ENCODE measurements at regions not wholly inside any gene's neighbourhood (a gene's known extent, or its start where the extent isn't known, plus 50 kb on each side); places are given as distances from the start of the nearest gene placed in this dataset.

GRCh38 chr13:104045907-104046306 lies 979.7 kb upstream of the SLC10A2 start:
- H3K79me2 ChIP-seq (ENCODE audit: insufficient read depth, low read depth, low read length) = no peaks in the 10 kb centered on the region
- no peaks in the 10 kb centered on the region for H4K20me1 ChIP-seq (ENCODE audit: insufficient read depth, low read length)
- H3K4me2 ChIP-seq (ENCODE audit: low read length) = no peak overlapping the region
- H3K4me3 ChIP-seq (ENCODE audit: low read depth, low read length, poor library complexity, severe bottlenecking) = no peak overlapping the region
- no peak for DNase-seq (ENCODE audit: low spot score)
- H2AFZ ChIP-seq (ENCODE audit: low read length) = no peak overlapping the region
- TF ChIP-seq CTCF (conservative IDR thresholded peaks at IDR 0.05; ENCODE audit: low read length) (no peak), EZH2phosphoT487 (IDR thresholded peaks at IDR 0.05; ENCODE audit: borderline replicate concordance, low read depth, low read length) (no peak)
- H3K9me2 ChIP-seq (ENCODE audit: insufficient read depth, low read length) = no peaks in the 10 kb centered on the region
- H3K9me3 ChIP-seq (ENCODE audit: low read length) = no peaks in the 10 kb centered on the region
- H3K27ac ChIP-seq (ENCODE audit: low read depth, low read length, poor library complexity, severe bottlenecking) = no peak overlapping the region
- no peaks in the 10 kb centered on the region for H3K36me3 ChIP-seq (ENCODE audit: insufficient read depth, low read length)
- intact Hi-C loops (cut with micrococcal nuclease; ENCODE audit: unreplicated experiment) = no loop called here
- ChIA-PET CTCF (ENCODE audit: unreplicated experiment) (no interaction called here), POLR2A (no interaction called here)
- no TSS peak for BruUV-seq (replicated peaks)
- no peaks in the 10 kb centered on the region for H3K4me1 ChIP-seq (ENCODE audit: insufficient read depth, low read length, poor library complexity, severe bottlenecking)

GRCh38 chr13:104043184-104043583 lies 977.0 kb upstream of the SLC10A2 start:
- Histone ChIP-seq H3K79me2 (ENCODE audit: insufficient read depth, low read depth, low read length) (no peaks in the 10 kb centered on the region), H3K36me3 (ENCODE audit: insufficient read depth, low read length) (no peaks in the 10 kb centered on the region), H2AFZ (ENCODE audit: low read length) (no peak overlapping the region), H3K4me2 (ENCODE audit: low read length) (no peak overlapping the region), H3K27ac (ENCODE audit: low read depth, low read length, poor library complexity, severe bottlenecking) (no peak overlapping the region), H3K4me3 (ENCODE audit: low read depth, low read length, poor library complexity, severe bottlenecking) (no peak overlapping the region), H3K9me3 (ENCODE audit: low read length) (no peaks in the 10 kb centered on the region), H3K9me2 (ENCODE audit: insufficient read depth, low read length) (no peaks in the 10 kb centered on the region), H4K20me1 (ENCODE audit: insufficient read depth, low read length) (no peaks in the 10 kb centered on the region), H3K4me1 (ENCODE audit: insufficient read depth, low read length, poor library complexity, severe bottlenecking) (no peaks in the 10 kb centered on the region)
- TF ChIP-seq EZH2phosphoT487 (IDR thresholded peaks at IDR 0.05; ENCODE audit: borderline replicate concordance, low read depth, low read length) (no peak), CTCF (conservative IDR thresholded peaks at IDR 0.05; ENCODE audit: low read length) (no peak)
- ChIA-PET CTCF (ENCODE audit: unreplicated experiment) (no interaction called here), POLR2A (no interaction called here)
- intact Hi-C loops (cut with micrococcal nuclease; ENCODE audit: unreplicated experiment) = no loop called here
- no TSS peak for BruUV-seq (replicated peaks)
- no peak for DNase-seq (ENCODE audit: low spot score)

- Histone ChIP-seq H3K9me3 (ENCODE audit: low read length) (no peaks in the 10 kb centered on the region), H3K36me3 (ENCODE audit: insufficient read depth, low read length) (no peaks in the 10 kb centered on the region), H3K79me2 (ENCODE audit: insufficient read depth, low read depth, low read length) (no peaks in the 10 kb centered on the region), H3K4me1 (ENCODE audit: insufficient read depth, low read length, poor library complexity, severe bottlenecking) (no peaks in the 10 kb centered on the region), H3K9me2 (ENCODE audit: insufficient read depth, low read length) (no peaks in the 10 kb centered on the region), H3K4me2 (ENCODE audit: low read length) (no peak overlapping the region), H3K4me3 (ENCODE audit: low read depth, low read length, poor library complexity, severe bottlenecking) (no peak overlapping the region), H3K27ac (ENCODE audit: low read depth, low read length, poor library complexity, severe bottlenecking) (no peak overlapping the region), H2AFZ (ENCODE audit: low read length) (no peak overlapping the region), H4K20me1 (ENCODE audit: insufficient read depth, low read length) (no peaks in the 10 kb centered on the region)
- ChIA-PET CTCF (ENCODE audit: unreplicated experiment) (no interaction called here), POLR2A (no interaction called here)
- DNase-seq (ENCODE audit: low spot score) = no peak
- intact Hi-C loops (cut with micrococcal nuclease; ENCODE audit: unreplicated experiment) = no loop called here
- no TSS peak for BruUV-seq (replicated peaks)
- no peak for TF ChIP-seq EZH2phosphoT487 (IDR thresholded peaks at IDR 0.05; ENCODE audit: borderline replicate concordance, low read depth, low read length)
- TF ChIP-seq CTCF (conservative IDR thresholded peaks at IDR 0.05; ENCODE audit: low read length) = no peak
Measured at GRCh38 chr13:104034891-104035290, 968.7 kb upstream of the SLC10A2 start.

Measured in OCI-LY7 (cell line).